ENCODE measurements at regions not wholly inside any gene's neighbourhood (a gene's known extent, or its start where the extent isn't known, plus 50 kb on each side); places are given as distances from the start of the nearest gene placed in this dataset.

- Mint-ChIP-seq H3K27me3 (ENCODE audit: insufficient read depth) (no peaks in the 10 kb centered on the region), H3K4me1 (ENCODE audit: low read depth) (no peaks in the 10 kb centered on the region), H3K4me3 (no peak overlapping the region), H3K9me3 (no peaks in the 10 kb centered on the region), H3K36me3 (ENCODE audit: low read depth) (no peaks in the 10 kb centered on the region), H3K27ac (no peak overlapping the region)
- DNase-seq: no peak
- no peak for TF ChIP-seq CTCF (IDR thresholded peaks at IDR 0.05)
Measured at GRCh38 chr12:91424506-91424905, 241.9 kb upstream of the DCN start.

GRCh38 chr12:91423693-91424050 is 241.1 kb upstream of the DCN start:
- H3K4me3 Mint-ChIP-seq: no peak overlapping the region
- H3K9me3 Mint-ChIP-seq: no peaks in the 10 kb centered on the region
- no peak for DNase-seq
- no peaks in the 10 kb centered on the region for H3K27me3 Mint-ChIP-seq (ENCODE audit: insufficient read depth)
- H3K36me3 Mint-ChIP-seq (ENCODE audit: low read depth): no peaks in the 10 kb centered on the region
- no peak for TF ChIP-seq CTCF (IDR thresholded peaks at IDR 0.05)
- no peak overlapping the region for H3K27ac Mint-ChIP-seq
- no peaks in the 10 kb centered on the region for H3K4me1 Mint-ChIP-seq (ENCODE audit: low read depth)

- Mint-ChIP-seq H3K4me1 (ENCODE audit: low read depth) (no peaks in the 10 kb centered on the region), H3K36me3 (ENCODE audit: low read depth) (no peaks in the 10 kb centered on the region), H3K27ac (no peak overlapping the region), H3K9me3 (no peaks in the 10 kb centered on the region), H3K4me3 (no peak overlapping the region), H3K27me3 (ENCODE audit: insufficient read depth) (no peaks in the 10 kb centered on the region)
- no peak for DNase-seq
- TF ChIP-seq CTCF (IDR thresholded peaks at IDR 0.05): no peak
Measured at GRCh38 chr12:91422811-91423692, 240.4 kb upstream of the DCN start.

- DNase-seq: no peak
- TF ChIP-seq CTCF (IDR thresholded peaks at IDR 0.05): no peak
- H3K27me3 Mint-ChIP-seq (ENCODE audit: insufficient read depth): no peaks in the 10 kb centered on the region
- no peak overlapping the region for H3K27ac Mint-ChIP-seq
- no peaks in the 10 kb centered on the region for H3K4me1 Mint-ChIP-seq (ENCODE audit: low read depth)
- H3K4me3 Mint-ChIP-seq: no peak overlapping the region
- no peaks in the 10 kb centered on the region for H3K36me3 Mint-ChIP-seq (ENCODE audit: low read depth)
- no peaks in the 10 kb centered on the region for H3K9me3 Mint-ChIP-seq
Measured at GRCh38 chr12:91422127-91422526, 239.5 kb upstream of the DCN start.

- H3K27me3 Mint-ChIP-seq (ENCODE audit: insufficient read depth): no peaks in the 10 kb centered on the region; the same call in 1 of the 2 replicates
- H3K4me3 Mint-ChIP-seq: no peak overlapping the region
- H3K9me3 Mint-ChIP-seq: no peaks in the 10 kb centered on the region
- DNase-seq: no peak
- no peaks in the 10 kb centered on the region for H3K4me1 Mint-ChIP-seq (ENCODE audit: low read depth)
- H3K36me3 Mint-ChIP-seq (ENCODE audit: low read depth): no peaks in the 10 kb centered on the region
- TF ChIP-seq CTCF (IDR thresholded peaks at IDR 0.05): no peak
- H3K27ac Mint-ChIP-seq: no peak overlapping the region
Measured at GRCh38 chr12:91419809-91420208, 237.2 kb upstream of the DCN start.

All from HFFc6 (cell line).